DND-41 (cell line): ENCODE measurements at regions not wholly inside any gene's neighbourhood (a gene's known extent, or its start where the extent isn't known, plus 50 kb on each side); places are given as distances from the start of the nearest gene placed in this dataset.

Experiments used
- EZH2 ChIP-seq: IDR thresholded peaks from 3 replicates; pipeline ENCODE4 v1.6.1; 2012; ENCODE audit warnings: borderline replicate concordance, low read depth, mild to moderate bottlenecking, moderate library complexity, low read length, inconsistent platforms; ENCODE audit not compliant: severe bottlenecking
- TF ChIP-seq, protein P1 (sequence below): IDR thresholded peaks from 2 replicates; pipeline ENCODE4 v1.5.1; 2012; ENCODE audit warnings: borderline replicate concordance, low read length, moderate library complexity, mild to moderate bottlenecking; ENCODE audit not compliant: poor library complexity, severe bottlenecking; ENCODE audit errors: extremely low read depth

DNA sequence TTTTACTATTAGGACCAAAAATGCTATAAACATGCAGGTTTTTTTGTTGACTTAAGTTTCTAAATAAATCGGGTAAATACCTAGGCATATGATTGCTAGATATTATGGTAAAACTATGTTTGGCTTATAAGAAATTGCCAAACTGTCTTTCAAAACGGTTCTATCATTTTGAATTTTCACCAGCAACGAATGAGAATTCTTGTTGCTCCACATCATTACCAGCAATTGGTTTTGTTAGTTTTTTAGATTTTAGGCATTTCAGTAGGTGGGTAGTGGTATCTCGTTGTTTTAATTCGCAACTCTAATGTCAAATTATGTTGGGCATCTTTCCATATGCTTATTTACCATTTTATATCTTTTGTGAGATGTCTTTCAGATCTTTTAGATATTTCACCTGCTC, 510.2 kb downstream of the JRKL start:
- TF ChIP-seq, protein P1, sequence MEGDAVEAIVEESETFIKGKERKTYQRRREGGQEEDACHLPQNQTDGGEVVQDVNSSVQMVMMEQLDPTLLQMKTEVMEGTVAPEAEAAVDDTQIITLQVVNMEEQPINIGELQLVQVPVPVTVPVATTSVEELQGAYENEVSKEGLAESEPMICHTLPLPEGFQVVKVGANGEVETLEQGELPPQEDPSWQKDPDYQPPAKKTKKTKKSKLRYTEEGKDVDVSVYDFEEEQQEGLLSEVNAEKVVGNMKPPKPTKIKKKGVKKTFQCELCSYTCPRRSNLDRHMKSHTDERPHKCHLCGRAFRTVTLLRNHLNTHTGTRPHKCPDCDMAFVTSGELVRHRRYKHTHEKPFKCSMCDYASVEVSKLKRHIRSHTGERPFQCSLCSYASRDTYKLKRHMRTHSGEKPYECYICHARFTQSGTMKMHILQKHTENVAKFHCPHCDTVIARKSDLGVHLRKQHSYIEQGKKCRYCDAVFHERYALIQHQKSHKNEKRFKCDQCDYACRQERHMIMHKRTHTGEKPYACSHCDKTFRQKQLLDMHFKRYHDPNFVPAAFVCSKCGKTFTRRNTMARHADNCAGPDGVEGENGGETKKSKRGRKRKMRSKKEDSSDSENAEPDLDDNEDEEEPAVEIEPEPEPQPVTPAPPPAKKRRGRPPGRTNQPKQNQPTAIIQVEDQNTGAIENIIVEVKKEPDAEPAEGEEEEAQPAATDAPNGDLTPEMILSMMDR, result no peak
- TF ChIP-seq EZH2, result no peak
